GM13977 (cell line): ENCODE measurements at regions not wholly inside any gene's neighbourhood (a gene's known extent, or its start where the extent isn't known, plus 50 kb on each side); places are given as distances from the start of the nearest gene placed in this dataset.

ENCODE experiments used
- DNase-seq: peaks from one replicate; pipeline ENCODE4 v3.0.0; 2012; ENCODE audit warnings: low spot score
- in situ Hi-C: fragments of 300-500 bp; cut with MboI; formaldehyde crosslinking; loops from one replicate; pipeline ENCODE4 v1.12.0; 2022; ENCODE audit warnings: low sequenced_read_pairs, low pct_unique_long_range_greater_than_20kb, mixed read lengths, inconsistent platforms; ENCODE audit not compliant: unreplicated experiment
- TF ChIP-seq, protein P1 (sequence below): IDR thresholded peaks from 2 replicates; pipeline ENCODE4 v1.5.1; 2012; ENCODE audit warnings: mild to moderate bottlenecking, control low read depth; ENCODE audit not compliant: insufficient read depth; ENCODE audit errors: extremely low read depth, missing control alignments

- in situ Hi-C loops, result no loop called here
- DNase-seq, result no peak
- TF ChIP-seq, protein P1, sequence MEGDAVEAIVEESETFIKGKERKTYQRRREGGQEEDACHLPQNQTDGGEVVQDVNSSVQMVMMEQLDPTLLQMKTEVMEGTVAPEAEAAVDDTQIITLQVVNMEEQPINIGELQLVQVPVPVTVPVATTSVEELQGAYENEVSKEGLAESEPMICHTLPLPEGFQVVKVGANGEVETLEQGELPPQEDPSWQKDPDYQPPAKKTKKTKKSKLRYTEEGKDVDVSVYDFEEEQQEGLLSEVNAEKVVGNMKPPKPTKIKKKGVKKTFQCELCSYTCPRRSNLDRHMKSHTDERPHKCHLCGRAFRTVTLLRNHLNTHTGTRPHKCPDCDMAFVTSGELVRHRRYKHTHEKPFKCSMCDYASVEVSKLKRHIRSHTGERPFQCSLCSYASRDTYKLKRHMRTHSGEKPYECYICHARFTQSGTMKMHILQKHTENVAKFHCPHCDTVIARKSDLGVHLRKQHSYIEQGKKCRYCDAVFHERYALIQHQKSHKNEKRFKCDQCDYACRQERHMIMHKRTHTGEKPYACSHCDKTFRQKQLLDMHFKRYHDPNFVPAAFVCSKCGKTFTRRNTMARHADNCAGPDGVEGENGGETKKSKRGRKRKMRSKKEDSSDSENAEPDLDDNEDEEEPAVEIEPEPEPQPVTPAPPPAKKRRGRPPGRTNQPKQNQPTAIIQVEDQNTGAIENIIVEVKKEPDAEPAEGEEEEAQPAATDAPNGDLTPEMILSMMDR, result no peak
Observed at GRCh38 chr3:110969229-110970211, 102.1 kb upstream of the NECTIN3 start.

GRCh38 chr3:110971010-110971601 is 100.5 kb upstream of the NECTIN3 start:
- TF ChIP-seq, protein P1, result no peak
- no peak for DNase-seq
- in situ Hi-C loops, result no loop called here

DNA sequence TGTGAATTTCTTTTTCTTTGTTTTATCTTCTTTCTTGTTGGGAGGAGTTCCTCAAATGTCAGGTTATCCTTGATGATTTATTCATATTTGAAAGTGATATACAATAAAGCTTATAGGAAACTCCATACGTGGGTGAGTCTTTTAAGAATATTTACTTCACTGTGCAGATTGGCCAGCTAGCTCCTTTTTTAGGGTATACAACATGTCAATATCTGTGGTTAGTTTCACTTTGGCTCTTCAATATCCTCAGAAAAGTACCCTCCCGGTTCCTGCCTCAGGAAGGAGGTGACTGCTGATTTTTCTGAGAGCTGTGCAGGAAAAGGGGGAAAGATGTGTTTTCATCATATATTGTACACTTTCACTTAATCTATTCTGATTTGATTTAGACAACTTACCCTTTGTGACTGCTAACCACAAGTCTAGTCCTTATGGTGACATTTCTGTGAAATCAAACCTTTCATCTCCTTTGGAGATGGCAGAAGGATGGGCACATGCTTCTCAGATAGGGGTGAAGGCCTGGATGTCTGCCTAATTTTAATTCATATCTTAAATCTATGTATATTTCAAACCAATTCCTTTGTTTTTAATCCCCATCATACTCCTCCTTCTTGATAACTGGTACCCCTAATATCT is 98.2 kb upstream of the NECTIN3 start:
- in situ Hi-C loops, result no loop called here
- DNase-seq, result no peak
- TF ChIP-seq, protein P1, result no peak

GRCh38 chr3:110974902-110975301 is 96.7 kb upstream of the NECTIN3 start:
- no peak for DNase-seq
- in situ Hi-C loops, result no loop called here
- TF ChIP-seq, protein P1, result no peak

DNA sequence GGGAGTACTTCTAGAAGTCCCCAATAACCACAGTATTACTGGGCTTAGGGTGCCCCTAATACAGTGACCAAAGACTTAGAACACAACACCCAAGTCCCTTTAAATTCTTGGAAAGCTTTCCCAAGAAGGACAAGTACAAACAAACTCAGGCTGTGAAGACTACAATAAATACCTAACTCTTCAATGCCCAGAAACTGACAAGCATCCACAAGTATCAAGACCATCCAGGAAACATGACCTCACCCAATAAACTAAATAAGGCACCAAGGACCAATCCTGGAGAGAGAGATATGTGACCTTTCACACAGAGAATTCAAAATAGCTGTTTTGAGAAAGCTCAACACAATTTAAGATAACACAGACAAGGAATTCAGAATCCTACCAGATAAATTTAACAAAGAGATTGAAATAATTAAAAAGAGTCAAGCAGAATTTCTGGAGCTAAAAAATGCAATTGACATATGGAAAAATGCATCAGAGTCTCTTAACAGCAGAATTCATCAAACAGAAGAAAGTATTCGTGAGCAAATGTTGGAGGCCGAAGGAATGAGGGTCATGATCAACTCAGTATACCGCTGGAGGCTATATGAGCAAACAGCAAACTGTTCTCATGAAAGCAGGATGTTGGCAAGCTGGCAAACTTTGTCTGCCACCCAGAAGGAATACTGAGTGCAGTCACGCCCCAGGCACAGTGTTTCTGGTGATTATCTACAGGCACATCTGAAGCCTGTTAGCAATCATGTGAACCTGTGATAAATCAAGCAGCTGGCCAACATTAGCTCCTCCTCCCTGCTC is 87.0 kb upstream of the NECTIN3 start:
- TF ChIP-seq, protein P1, result no peak
- in situ Hi-C loops, result no loop called here
- DNase-seq, result no peak

GRCh38 chr3:110989446-110989845 is 82.2 kb upstream of the NECTIN3 start:
- in situ Hi-C loops, result no loop called here
- TF ChIP-seq, protein P1, result no peak
- no peak for DNase-seq
